B cell (primary cell): ENCODE measurements at regions not wholly inside any gene's neighbourhood (a gene's known extent, or its start where the extent isn't known, plus 50 kb on each side); places are given as distances from the start of the nearest gene placed in this dataset.

Source experiments
- ATAC-seq: fragments of 200-7000 bp; cut with Tn5 transposase; one replicate; pipeline ENCODE4 v1.10.0; 2021; ENCODE audit warnings: low read depth, mild to moderate bottlenecking, moderate number of reproducible peaks, moderate library complexity
- CTCF ChIA-PET: fragments of 350-600 bp; sonication (Branson Sonifier 250); formaldehyde crosslinking; loops from one replicate; lab custom pipeline; 2021; ENCODE audit warnings: antibody characterized with exemption, inconsistent platforms; lab: Charles Lee
- POLR2A ChIA-PET: fragments of 350-600 bp; sonication (Branson Sonifier 250); formaldehyde crosslinking; loops from one replicate; lab custom pipeline; 2021; ENCODE audit warnings: antibody characterized with exemption; lab: Charles Lee
- DNase-seq: peaks from one replicate; pipeline ENCODE4 v3.0.0; 2013
- H2AFZ ChIP-seq: 2 replicates; pipeline ENCODE4 v1.6.1; 2012; ENCODE audit warnings: mild to moderate bottlenecking, low read depth, low read length; ENCODE audit not compliant: insufficient read depth, poor library complexity, severe bottlenecking
- H3K27ac ChIP-seq, 2 donors: 1 replicate in 1 of 2; 2 replicates in 1 of 2; pipeline ENCODE4 v1.5.1; 2012 to 2013; ENCODE audit warnings: low read length in 2 of 2, mild to moderate bottlenecking in 2 of 2, moderate library complexity in 1 of 2
- H3K27me3 ChIP-seq, 4 experiments: fragments of 200-600 bp in 1 of 4; sonication (generic) in 1 of 4; replicated peaks in 1 of 4; 1 replicate in 2 of 4; 2 replicates in 2 of 4; pipeline versions ENCODE4 v1.6.1 to v1.7.0; 2013 to 2016; ENCODE audit warnings: low read length in 3 of 4, mild to moderate bottlenecking in 2 of 4, mixed read lengths in 1 of 4, moderate library complexity in 1 of 4; ENCODE audit not compliant: insufficient read depth in 4 of 4, control insufficient read depth in 3 of 4; ENCODE audit errors: control extremely low read depth in 1 of 4
- H3K36me3 ChIP-seq, 2 experiments: replicated peaks in 1 of 2; 1 replicate in 1 of 2; 2 replicates in 1 of 2; pipeline versions ENCODE4 v1.6.1 to v1.7.1; 2013; ENCODE audit warnings: low read length in 1 of 2; ENCODE audit not compliant: insufficient read depth in 2 of 2, control insufficient read depth in 1 of 2; ENCODE audit errors: control extremely low read depth in 1 of 2, extremely low read depth in 1 of 2
- H3K4me1 ChIP-seq, 2 donors: fragments of 200-600 bp in 1 of 2; sonication (generic) in 1 of 2; 1 replicate in 1 of 2; 2 replicates in 1 of 2; pipeline versions ENCODE4 v1.5.1 to v1.6.1; 2013 to 2017; ENCODE audit warnings: low read length in 2 of 2; ENCODE audit not compliant: control insufficient read depth in 2 of 2, insufficient read depth in 2 of 2
- H3K4me2 ChIP-seq: replicated peaks from 2 replicates; pipeline ENCODE3; 2012; ENCODE audit warnings: mild to moderate bottlenecking, low read depth, low read length; ENCODE audit not compliant: poor library complexity, severe bottlenecking
- H3K4me3 ChIP-seq, 5 experiments: fragments of 200-600 bp in 1 of 5; sonication (generic) in 1 of 5; 1 replicate in 3 of 5; 2 replicates in 2 of 5; pipeline versions ENCODE4 v1.5.1 to v1.7.0; 2011 to 2016; ENCODE audit warnings: low read length in 4 of 5, mild to moderate bottlenecking in 4 of 5, low read depth in 2 of 5, control low read depth in 1 of 5, moderate library complexity in 1 of 5; ENCODE audit not compliant: insufficient read depth in 1 of 5; ENCODE audit errors: control extremely low read depth in 1 of 5, extremely low read depth in 1 of 5
- H3K79me2 ChIP-seq: fragments of 200-600 bp; sonication (generic); one replicate; pipeline ENCODE4 v1.6.0; 2016; ENCODE audit warnings: low read length; ENCODE audit not compliant: control insufficient read depth, insufficient read depth
- H3K9ac ChIP-seq: fragments of 200-600 bp; sonication (generic); 2 replicates; pipeline ENCODE4 v1.6.1; 2017; ENCODE audit warnings: mild to moderate bottlenecking, low read length, moderate library complexity
- H3K9me3 ChIP-seq, 3 donors: one replicate each; pipeline versions ENCODE4 v1.6.1 to v1.7.1; 2013; ENCODE audit warnings: low read length in 2 of 3; ENCODE audit not compliant: control insufficient read depth in 2 of 3, insufficient read depth in 1 of 3; ENCODE audit errors: control extremely low read depth in 1 of 3
- H4K20me1 ChIP-seq: 2 replicates; pipeline ENCODE4 v1.6.0; 2012; ENCODE audit warnings: mild to moderate bottlenecking, low read length; ENCODE audit not compliant: insufficient read depth, control insufficient read depth, poor library complexity, severe bottlenecking
- H3K27ac Mint-ChIP-seq: one replicate; pipeline ENCODE4 v1.8.0; 2021; ENCODE audit warnings: mixed read lengths
- H3K27me3 Mint-ChIP-seq: one replicate; pipeline ENCODE4 v1.8.0; 2021; ENCODE audit warnings: mixed read lengths
- H3K4me1 Mint-ChIP-seq: one replicate; pipeline ENCODE4 v1.8.0; 2021; ENCODE audit warnings: mixed read lengths
- H3K4me3 Mint-ChIP-seq: one replicate; pipeline ENCODE4 v1.8.0; 2021; ENCODE audit warnings: mixed read lengths
- H3K9me3 Mint-ChIP-seq: one replicate; pipeline ENCODE4 v1.8.0; 2022; ENCODE audit warnings: mixed read lengths; ENCODE audit not compliant: insufficient read depth
- EZH2 ChIP-seq: IDR thresholded peaks from 2 replicates; pipeline ENCODE4 v1.6.1; 2012; ENCODE audit warnings: borderline replicate concordance, low read depth, mild to moderate bottlenecking, moderate library complexity, low read length; ENCODE audit not compliant: insufficient read depth, poor library complexity, severe bottlenecking
- WGBS: methylation state at CpG from one replicate; pipeline ENCODE4 v1.1.5; 2013; ENCODE audit warnings: missing lambda C conversion rate; ENCODE audit not compliant: insufficient coverage; 5-methylcytosine and 5-hydroxymethylcytosine counted together
- intact Hi-C: fragments of 100-400 bp; cut with micrococcal nuclease; formaldehyde crosslinking; loops from one replicate; pipeline ENCODE4 v1.10.0; 2022
- TF ChIP-seq, protein P1 (sequence below): fragments of 200-600 bp; IDR thresholded peaks from one replicate; pipeline ENCODE4 v1.8.0; 2022; ENCODE audit warnings: antibody characterized with exemption, mild to moderate bottlenecking

DNA sequence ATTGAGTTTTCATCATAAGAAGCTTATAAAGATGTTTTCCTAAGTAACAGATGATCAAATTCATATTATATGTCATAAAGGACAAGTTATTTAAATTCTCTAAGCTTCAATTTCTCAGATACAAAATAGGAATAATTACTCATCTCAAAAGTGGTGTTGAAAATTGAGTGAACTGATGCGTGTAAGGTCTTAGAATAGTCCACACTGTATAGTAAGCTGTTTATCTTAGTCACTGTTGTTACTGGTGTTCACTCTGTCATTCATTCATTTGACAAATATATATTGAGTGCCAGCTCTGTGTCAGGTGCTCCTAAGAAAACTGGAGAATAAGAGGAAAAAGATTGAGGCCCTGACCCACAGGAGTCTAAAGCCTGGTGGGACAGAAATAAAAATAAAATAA is 186.3 kb upstream of the BRINP3 start:
- Histone ChIP-seq H3K9me3 (peaks cover 0 to 4% (median 0%) of the 10 kb centered on the region in 3 donors), H3K27ac (no peak overlapping the region), H3K27me3 (no peaks in the 10 kb centered on the region), H3K4me3 (no peak overlapping the region), H2AFZ (no peak overlapping the region), H4K20me1 (no peaks in the 10 kb centered on the region), H3K9ac (no peak overlapping the region), H3K79me2 (no peaks in the 10 kb centered on the region), H3K4me1 (no peaks in the 10 kb centered on the region), H3K4me2 (no peak overlapping the region), H3K36me3 (no peaks in the 10 kb centered on the region)
- Mint-ChIP-seq H3K27me3 (no peaks in the 10 kb centered on the region), H3K4me1 (no peaks in the 10 kb centered on the region), H3K27ac (no peak overlapping the region), H3K9me3 (peaks cover 2% of the 10 kb centered on the region), H3K4me3 (no peak overlapping the region)
- intact Hi-C loops = no loop called here
- CTCF ChIA-PET = no interaction called here
- ATAC-seq (no peak), DNase-seq (no peak)
- no peak for TF ChIP-seq EZH2
- TF ChIP-seq, protein P1, sequence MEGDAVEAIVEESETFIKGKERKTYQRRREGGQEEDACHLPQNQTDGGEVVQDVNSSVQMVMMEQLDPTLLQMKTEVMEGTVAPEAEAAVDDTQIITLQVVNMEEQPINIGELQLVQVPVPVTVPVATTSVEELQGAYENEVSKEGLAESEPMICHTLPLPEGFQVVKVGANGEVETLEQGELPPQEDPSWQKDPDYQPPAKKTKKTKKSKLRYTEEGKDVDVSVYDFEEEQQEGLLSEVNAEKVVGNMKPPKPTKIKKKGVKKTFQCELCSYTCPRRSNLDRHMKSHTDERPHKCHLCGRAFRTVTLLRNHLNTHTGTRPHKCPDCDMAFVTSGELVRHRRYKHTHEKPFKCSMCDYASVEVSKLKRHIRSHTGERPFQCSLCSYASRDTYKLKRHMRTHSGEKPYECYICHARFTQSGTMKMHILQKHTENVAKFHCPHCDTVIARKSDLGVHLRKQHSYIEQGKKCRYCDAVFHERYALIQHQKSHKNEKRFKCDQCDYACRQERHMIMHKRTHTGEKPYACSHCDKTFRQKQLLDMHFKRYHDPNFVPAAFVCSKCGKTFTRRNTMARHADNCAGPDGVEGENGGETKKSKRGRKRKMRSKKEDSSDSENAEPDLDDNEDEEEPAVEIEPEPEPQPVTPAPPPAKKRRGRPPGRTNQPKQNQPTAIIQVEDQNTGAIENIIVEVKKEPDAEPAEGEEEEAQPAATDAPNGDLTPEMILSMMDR = no peak
- POLR2A ChIA-PET = no interaction called here
- WGBS = no CpG with 5 or more reads among the region's 1 CpG

DNA sequence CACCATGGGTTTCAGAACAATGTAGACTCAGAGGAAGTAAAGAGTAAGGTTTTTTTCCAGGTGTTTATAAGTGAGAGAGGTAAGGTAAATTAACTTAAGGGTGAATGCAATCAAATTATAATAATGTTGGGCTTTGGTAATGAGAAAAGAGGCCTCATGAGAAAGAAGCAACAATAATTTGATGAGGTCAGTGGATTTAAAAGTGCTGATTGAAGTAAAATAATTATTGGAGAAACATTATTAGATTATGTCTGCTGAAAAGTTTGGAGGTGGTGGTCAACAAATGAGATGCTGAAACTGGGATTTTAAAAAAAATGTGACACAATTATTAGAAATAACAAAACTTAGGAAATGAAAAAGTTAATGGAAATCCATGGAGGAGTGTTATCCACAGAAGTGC is 187.4 kb upstream of the BRINP3 start:
- TF ChIP-seq, protein P1 = no peak
- no peak for TF ChIP-seq EZH2
- POLR2A ChIA-PET = no interaction called here
- ATAC-seq (no peak), DNase-seq (no peak)
- no peak overlapping the region for H3K4me3 ChIP-seq
- no peak overlapping the region for H3K27ac ChIP-seq
- intact Hi-C loops = no loop called here
- Mint-ChIP-seq H3K27ac (no peak overlapping the region), H3K4me3 (no peak overlapping the region), H3K4me1 (no peaks in the 10 kb centered on the region), H3K27me3 (no peaks in the 10 kb centered on the region), H3K9me3 (peaks cover 6% of the 10 kb centered on the region)
- no peak overlapping the region for H3K9ac ChIP-seq
- no peaks in the 10 kb centered on the region for H3K79me2 ChIP-seq
- CTCF ChIA-PET = no interaction called here
- no peaks in the 10 kb centered on the region for H3K36me3 ChIP-seq
- no peak overlapping the region for H2AFZ ChIP-seq
- H4K20me1 ChIP-seq = no peaks in the 10 kb centered on the region
- H3K9me3 ChIP-seq = no peaks in the 10 kb centered on the region
- no peaks in the 10 kb centered on the region for H3K4me1 ChIP-seq
- no peaks in the 10 kb centered on the region for H3K27me3 ChIP-seq
- no peak overlapping the region for H3K4me2 ChIP-seq
